ENCODE measurements at regions not wholly inside any gene's neighbourhood (a gene's known extent, or its start where the extent isn't known, plus 50 kb on each side); places are given as distances from the start of the nearest gene placed in this dataset.

DNA sequence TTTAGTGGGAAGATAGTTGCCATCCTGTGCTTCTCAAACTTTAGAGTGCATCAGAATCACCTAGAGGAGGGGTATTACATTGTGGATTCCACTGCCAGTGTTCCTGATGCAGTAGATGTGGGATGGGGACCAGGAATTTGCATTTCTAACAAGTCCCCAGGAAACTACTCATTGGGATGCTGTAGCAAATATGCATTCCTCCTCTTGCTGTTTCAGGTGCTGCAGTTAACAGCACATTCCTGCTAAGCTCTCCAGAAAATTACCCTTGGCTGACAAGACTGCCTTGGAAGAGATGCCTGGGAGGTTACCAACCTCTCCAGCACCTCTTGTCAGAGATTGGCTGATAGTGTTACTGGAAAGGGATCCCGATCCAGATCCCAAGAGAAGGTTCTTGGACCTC is 270.5 kb downstream of the OSTF1 start:
- ChIA-PET CTCF (no interaction called here), RAD21 (ENCODE audit: low non-redundant PET in 1 of 2, low total read pairs in 2 of 2, uncharacterized antibody in 2 of 2, unreplicated experiment in 2 of 2) (no interaction called here), POLR2A (no interaction called here)
- intact Hi-C loops (cut with micrococcal nuclease): no loop called here
- Histone ChIP-seq H4K20me1 (ENCODE audit: insufficient read depth) (no peaks in the 10 kb centered on the region), H3K79me2 (ENCODE audit: insufficient read depth, low read length) (no peaks in the 10 kb centered on the region), H3K27ac (ENCODE audit: low read depth, low read length) (no peak overlapping the region), H3K4me3 (replicated peaks in 1 of 2; ENCODE audit: low read depth in 1 of 2, low read length in 2 of 2) (no peak overlapping the region), H2AFZ (ENCODE audit: low read depth, low read length, poor library complexity, severe bottlenecking) (no peak overlapping the region), H3K9me3 (ENCODE audit: control insufficient read depth in 1 of 2, insufficient read depth in 1 of 2, low read depth in 1 of 2, low read length in 2 of 2) (no peaks in the 10 kb centered on the region), H3K9ac (ENCODE audit: low read length) (no peak overlapping the region), H3K27me3 (ENCODE audit: insufficient read depth, low read length) (no peaks in the 10 kb centered on the region), H3K4me1 (ENCODE audit: control insufficient read depth in 1 of 2, insufficient read depth in 2 of 2, low read length in 2 of 2) (no peaks in the 10 kb centered on the region), H3K9me2 (ENCODE audit: insufficient read depth) (no peaks in the 10 kb centered on the region), H3K4me2 (ENCODE audit: low read length) (no peak overlapping the region), H3K36me3 (ENCODE audit: control insufficient read depth in 1 of 2, insufficient read depth in 2 of 2, low read length in 2 of 2) (no peaks in the 10 kb centered on the region)
- TF ChIP-seq POLR2A (IDR thresholded peaks at IDR 0.05; ENCODE audit: borderline replicate concordance, extremely low read depth, insufficient read depth, insufficient read length) (no peak), EZH2 (IDR thresholded peaks at IDR 0.05) (no peak), SIN3A (IDR thresholded peaks at IDR 0.05; ENCODE audit: low read depth) (no peak), SP1 (IDR thresholded peaks at IDR 0.05; ENCODE audit: low read depth) (no peak), CBX3 (IDR thresholded peaks at IDR 0.05; ENCODE audit: low read depth) (no peak), EZH2phosphoT487 (IDR thresholded peaks at IDR 0.05; ENCODE audit: borderline replicate concordance) (no peak), SRF (IDR thresholded peaks at IDR 0.05; ENCODE audit: low read depth) (no peak), RAD21 (IDR thresholded peaks at IDR 0.05; ENCODE audit: low read depth) (no peak), ELF1 (IDR thresholded peaks at IDR 0.05; ENCODE audit: borderline replicate concordance, low read depth) (no peak), YY1 (IDR thresholded peaks at IDR 0.05; ENCODE audit: extremely low read depth, insufficient replicate concordance, low read depth, low read length) (no peak), ZNF274 (IDR thresholded peaks at IDR 0.05; ENCODE audit: low read depth, low read length) (no peak), TCF7L2 (IDR thresholded peaks at IDR 0.05; ENCODE audit: borderline replicate concordance, extremely low read depth, insufficient read depth, insufficient read length) (no peak), POLR2AphosphoS5 (IDR thresholded peaks at IDR 0.05; ENCODE audit: low read depth, low read length) (no peak)
- TF ChIP-seq, protein P1, sequence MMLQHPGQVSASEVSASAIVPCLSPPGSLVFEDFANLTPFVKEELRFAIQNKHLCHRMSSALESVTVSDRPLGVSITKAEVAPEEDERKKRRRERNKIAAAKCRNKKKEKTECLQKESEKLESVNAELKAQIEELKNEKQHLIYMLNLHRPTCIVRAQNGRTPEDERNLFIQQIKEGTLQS (IDR thresholded peaks at IDR 0.05): no peak
- TF ChIP-seq, protein P2, sequence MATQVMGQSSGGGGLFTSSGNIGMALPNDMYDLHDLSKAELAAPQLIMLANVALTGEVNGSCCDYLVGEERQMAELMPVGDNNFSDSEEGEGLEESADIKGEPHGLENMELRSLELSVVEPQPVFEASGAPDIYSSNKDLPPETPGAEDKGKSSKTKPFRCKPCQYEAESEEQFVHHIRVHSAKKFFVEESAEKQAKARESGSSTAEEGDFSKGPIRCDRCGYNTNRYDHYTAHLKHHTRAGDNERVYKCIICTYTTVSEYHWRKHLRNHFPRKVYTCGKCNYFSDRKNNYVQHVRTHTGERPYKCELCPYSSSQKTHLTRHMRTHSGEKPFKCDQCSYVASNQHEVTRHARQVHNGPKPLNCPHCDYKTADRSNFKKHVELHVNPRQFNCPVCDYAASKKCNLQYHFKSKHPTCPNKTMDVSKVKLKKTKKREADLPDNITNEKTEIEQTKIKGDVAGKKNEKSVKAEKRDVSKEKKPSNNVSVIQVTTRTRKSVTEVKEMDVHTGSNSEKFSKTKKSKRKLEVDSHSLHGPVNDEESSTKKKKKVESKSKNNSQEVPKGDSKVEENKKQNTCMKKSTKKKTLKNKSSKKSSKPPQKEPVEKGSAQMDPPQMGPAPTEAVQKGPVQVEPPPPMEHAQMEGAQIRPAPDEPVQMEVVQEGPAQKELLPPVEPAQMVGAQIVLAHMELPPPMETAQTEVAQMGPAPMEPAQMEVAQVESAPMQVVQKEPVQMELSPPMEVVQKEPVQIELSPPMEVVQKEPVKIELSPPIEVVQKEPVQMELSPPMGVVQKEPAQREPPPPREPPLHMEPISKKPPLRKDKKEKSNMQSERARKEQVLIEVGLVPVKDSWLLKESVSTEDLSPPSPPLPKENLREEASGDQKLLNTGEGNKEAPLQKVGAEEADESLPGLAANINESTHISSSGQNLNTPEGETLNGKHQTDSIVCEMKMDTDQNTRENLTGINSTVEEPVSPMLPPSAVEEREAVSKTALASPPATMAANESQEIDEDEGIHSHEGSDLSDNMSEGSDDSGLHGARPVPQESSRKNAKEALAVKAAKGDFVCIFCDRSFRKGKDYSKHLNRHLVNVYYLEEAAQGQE (IDR thresholded peaks at IDR 0.05; ENCODE audit: low read depth): no peak
- no TSS peak for BruUV-seq (replicated peaks)
- ATAC-seq (no peak), DNase-seq (ENCODE audit: low read depth, low spot score) (no peak)
